DOHH2 (cell line): ENCODE measurements at regions not wholly inside any gene's neighbourhood (a gene's known extent, or its start where the extent isn't known, plus 50 kb on each side); places are given as distances from the start of the nearest gene placed in this dataset.

Source experiments
- CTCF ChIP-seq: fragments of 200-600 bp; sonication (generic); IDR thresholded peaks from one replicate; pipeline ENCODE4 v1.5.1; 2014; ENCODE audit warnings: antibody characterized with exemption, mild to moderate bottlenecking, low read depth, low read length; ENCODE audit not compliant: poor library complexity, severe bottlenecking
- EZH2phosphoT487 ChIP-seq: fragments of 200-600 bp; sonication (generic); IDR thresholded peaks from 2 replicates; pipeline ENCODE4 v1.6.1; 2017; ENCODE audit warnings: borderline replicate concordance, mild to moderate bottlenecking, antibody characterized with exemption, low read length, moderate library complexity, mixed read lengths

GRCh38 chr1:105591681-105592080 lies 1464.8 kb upstream of the PRMT6 start:
- no peak for TF ChIP-seq CTCF
- no peak for TF ChIP-seq EZH2phosphoT487
